GM21529 (cell line): ENCODE measurements at regions not wholly inside any gene's neighbourhood (a gene's known extent, or its start where the extent isn't known, plus 50 kb on each side); places are given as distances from the start of the nearest gene placed in this dataset.
"Not testable (repeated sequence)": the region's sequence is repeated elsewhere in the genome, so short reads cannot be mapped to it uniquely, and the experiment has no call there.

Experiments used
- ATAC-seq: cut with Tn5 transposase; IDR thresholded peaks from one replicate; pipeline ENCODE4 v1.9.1; 2021; ENCODE audit not compliant: unreplicated experiment

GRCh38 chr2:241999184-241999583 is 129.7 kb downstream of the RTP5 start:
- no peak for ATAC-seq

DNA sequence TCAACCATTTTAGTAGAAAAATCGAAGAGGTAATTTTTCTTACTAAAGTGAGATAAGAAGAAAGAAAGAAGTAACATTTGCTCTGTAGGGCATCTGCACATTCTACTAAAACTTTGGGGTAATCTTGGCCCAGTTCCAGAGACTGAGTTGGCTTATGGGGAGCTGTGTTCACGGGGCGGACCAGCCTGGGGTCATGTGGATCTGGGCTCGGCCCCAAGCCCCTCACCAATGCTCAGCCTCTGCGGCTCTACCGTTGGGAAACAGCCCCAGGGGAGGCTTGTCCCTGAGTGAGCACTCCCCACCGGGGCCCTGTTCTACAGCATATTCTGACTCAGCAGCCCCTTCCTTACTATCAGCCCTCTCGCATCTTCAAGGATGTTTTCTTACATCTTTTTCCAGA is 132.3 kb downstream of the RTP5 start:
- ATAC-seq, result no peak

DNA sequence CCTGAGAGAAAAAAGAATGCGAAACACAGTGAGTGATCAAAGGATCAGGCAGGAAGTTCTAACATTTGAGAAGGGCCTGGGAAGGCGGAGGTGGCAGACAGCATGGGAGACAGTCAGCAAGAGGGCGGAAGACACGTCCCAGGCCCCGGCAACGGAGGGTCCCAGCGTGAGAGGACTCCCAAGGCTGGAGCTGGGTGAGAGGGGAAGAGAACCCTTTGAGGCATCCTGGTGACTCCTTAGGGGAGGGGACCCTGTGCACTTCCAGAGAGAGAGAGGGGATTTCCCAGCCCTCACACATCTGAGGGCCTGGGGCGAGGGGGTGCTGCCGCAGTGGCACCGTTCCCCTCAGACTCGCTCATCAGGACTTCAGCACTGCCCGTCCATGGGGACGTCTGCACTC is 133.4 kb downstream of the RTP5 start:
- ATAC-seq, result no peak

GRCh38 chr2:242004223-242004901 is 134.8 kb downstream of the RTP5 start:
- no peak for ATAC-seq

- no peak for ATAC-seq
Measured at GRCh38 chr2:242004902-242005230, 135.3 kb downstream of the RTP5 start.

- not testable (repeated sequence) for ATAC-seq
Measured at GRCh38 chr2:242006091-242006634, 136.6 kb downstream of the RTP5 start.

DNA sequence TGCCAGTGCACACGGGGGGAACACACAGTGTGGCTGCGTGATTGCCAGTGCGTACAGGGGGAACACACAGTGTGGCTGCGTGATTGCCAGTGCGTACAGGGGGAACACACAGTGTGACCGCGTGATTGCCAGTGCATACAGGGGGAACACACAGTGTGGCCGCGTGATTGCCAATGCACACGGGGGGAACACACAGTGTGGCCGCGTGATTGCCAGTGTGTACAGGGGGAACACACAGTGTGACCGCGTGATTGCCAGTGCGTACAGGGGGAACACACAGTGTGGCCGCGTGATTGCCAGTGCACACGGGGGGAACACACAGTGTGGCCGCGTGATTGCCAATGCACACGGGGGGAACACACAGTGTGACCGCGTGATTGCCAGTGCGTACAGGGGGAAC is 139.4 kb downstream of the RTP5 start:
- ATAC-seq, result not testable (repeated sequence)

GRCh38 chr2:242009846-242010245 is 140.3 kb downstream of the RTP5 start:
- not testable (repeated sequence) for ATAC-seq

DNA sequence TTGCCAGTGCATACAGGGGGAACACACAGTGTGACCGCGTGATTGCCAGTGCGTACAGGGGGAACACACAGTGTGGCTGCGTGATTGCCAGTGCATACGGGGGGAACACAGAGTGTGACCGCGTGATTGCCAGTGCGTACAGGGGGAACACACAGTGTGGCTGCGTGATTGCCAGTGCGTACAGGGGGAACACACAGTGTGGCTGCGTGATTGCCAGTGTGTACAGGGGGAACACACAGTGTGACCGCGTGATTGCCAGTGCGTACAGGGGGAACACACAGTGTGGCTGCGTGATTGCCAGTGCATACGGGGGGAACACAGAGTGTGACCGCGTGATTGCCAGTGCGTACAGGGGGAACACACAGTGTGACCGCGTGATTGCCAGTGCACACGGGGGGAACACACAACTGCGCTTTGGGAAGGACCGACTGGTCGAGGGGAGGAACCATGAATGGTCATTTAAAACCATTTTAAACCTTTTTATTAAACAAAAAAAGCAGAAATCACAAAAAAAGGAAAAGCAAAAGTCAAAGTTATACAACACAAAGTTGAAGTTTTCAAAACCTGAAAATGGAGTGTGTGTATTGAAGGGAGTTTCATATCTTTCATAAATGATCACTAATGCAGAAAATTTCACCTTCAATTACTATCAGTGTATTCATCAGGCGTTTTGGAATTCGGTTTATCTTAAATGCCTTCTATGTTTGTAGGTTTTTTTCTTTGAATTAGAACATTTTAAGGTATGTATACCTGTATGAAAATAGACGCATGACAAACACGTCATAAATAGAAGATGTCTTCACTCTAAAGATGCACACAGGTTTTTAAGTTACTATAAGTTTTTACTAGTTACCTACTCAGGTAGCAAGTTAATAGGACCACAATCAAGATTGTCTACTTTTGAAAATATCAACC is 141.0 kb downstream of the RTP5 start:
- ATAC-seq, result not testable (repeated sequence)

- no peak for ATAC-seq
Measured at GRCh38 chr2:242011167-242011513, 141.6 kb downstream of the RTP5 start.

DNA sequence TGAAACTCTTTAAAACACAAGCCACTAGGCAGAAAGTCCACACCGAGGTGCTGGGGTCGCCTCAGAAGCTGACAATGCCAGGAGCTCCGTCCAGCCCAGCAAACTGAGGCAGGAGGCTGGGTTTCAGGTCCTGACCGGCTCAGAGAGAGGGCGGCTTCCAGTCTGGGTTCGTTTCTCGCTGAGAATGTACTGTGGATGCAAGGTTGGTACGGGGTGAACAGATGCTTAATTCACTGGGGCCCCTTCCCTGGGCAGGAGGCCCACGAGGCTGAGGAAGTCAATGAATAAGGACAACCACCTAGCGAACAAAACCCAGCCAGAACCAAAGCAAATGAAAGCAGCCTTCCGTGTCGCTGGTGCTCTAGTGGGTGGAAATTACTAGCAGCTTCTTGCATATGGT is 142.0 kb downstream of the RTP5 start:
- no peak for ATAC-seq

- no peak for ATAC-seq
Measured at GRCh38 chr2:242011991-242012764, 142.6 kb downstream of the RTP5 start.

DNA sequence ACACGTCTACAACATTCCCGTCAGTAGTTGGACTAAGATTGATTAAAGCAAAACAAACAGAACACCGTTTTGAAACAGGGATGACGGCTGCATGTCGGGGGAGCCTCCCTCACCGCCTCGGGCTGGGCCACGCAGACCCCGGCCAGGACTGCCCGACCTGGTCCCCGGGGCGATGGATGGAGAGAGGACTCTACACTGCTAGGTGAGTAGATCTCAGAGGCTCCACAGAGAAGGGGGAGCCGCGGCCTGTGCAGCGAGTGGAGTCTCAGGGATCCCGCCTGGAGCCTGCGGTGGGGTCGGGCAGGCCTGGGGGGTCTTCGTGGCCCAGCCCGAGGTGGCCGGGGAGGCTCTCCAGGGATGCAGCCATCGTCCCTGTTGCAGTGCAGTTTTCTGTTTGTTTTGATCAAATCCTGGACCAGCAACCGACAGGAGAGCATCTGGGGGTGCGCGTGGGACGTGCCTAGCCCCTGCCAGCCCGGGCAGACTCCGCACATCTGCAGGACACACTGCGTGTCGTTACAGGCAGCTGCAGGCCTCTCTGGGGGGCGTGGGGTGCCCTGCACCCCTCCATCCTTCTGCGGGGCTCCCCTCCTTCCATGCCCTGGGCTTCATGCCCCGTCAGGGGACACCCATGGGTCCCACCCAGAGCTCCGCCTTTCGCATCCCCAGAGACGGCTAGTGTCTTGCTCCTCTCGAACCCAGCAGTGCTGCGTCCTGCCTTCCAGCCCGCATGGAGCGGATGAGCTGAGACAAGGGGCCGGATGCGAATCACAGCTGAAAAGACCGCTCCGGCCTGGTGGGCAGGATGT is 143.6 kb downstream of the RTP5 start:
- ATAC-seq, result no peak

DNA sequence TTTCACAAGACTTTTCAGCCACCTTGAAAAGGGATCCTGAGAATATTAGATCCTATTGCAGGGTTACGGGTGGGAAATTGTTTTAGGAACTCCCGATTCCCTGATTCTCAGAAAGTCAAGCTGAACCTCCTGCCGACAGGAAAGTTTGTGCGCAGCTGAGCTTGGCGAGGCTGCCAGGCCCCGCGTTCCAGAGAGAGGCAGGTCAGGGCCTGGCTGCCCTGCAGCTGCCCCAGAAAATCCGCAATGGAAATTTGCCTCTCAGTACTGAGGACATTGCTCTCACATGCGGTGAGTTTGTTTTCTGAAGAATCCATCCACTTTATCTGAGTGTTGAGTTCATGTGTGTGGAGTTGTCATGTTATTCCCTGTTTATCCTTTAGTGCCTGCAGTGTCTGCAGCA is 144.2 kb downstream of the RTP5 start:
- no peak for ATAC-seq

GRCh38 chr2:242015108-242016065 is 145.9 kb downstream of the RTP5 start:
- no peak for ATAC-seq

DNA sequence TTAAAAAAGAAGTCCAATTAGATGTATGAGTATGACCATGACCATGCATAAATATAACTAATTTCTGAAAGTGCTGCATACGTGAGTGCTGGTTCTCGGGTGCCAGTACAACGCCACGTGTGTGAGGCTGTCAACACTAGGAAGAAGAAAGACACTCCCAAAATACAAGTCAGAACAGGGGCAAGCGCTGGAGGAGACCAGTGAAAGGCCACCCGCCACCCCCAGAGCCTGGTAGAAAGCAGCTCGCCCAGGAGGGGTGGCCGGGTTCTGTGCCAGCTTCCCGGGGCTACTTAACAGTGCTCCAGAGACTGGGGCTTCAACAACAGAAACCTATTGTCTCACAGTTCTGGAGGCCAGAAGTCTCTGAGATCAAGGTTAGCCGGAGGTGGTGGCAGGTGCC is 147.6 kb downstream of the RTP5 start:
- ATAC-seq, result no peak

- not testable (repeated sequence) for ATAC-seq
Measured at GRCh38 chr2:242018416-242018815, 148.9 kb downstream of the RTP5 start.

- no peak for ATAC-seq
Measured at GRCh38 chr2:242019344-242019743, 149.8 kb downstream of the RTP5 start.

- no peak for ATAC-seq
Measured at GRCh38 chr2:242020196-242021004, 150.9 kb downstream of the RTP5 start.
